ENCODE measurements at regions not wholly inside any gene's neighbourhood (a gene's known extent, or its start where the extent isn't known, plus 50 kb on each side); places are given as distances from the start of the nearest gene placed in this dataset.

DNA sequence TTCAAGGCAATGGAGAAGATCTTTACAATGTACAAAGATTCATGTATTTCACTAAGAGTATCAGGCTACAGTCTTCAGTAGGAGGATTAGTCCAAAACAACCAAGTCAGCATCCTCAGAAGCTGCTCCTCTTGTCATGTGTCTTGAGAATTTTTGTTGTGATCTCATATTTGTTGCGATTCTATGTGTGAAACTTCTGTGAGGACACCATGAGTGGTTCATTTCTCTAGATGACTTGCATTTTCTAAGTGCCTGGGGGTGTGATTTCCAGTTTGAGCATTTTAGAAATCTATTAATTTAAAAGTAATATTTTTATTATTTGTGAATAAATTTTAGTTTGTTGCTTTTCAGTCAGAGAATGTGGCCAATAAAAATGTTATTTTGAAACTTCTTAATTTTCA lies 94.5 kb downstream of the RAP2A start:
- H4K20me1 ChIP-seq (ENCODE audit: control insufficient read depth, insufficient read depth): no peaks in the 10 kb centered on the region
- in situ Hi-C loops (cut with MboI) (no loop called here), intact Hi-C loops (cut with micrococcal nuclease; ENCODE audit: unreplicated experiment) (no loop called here)
- no peak overlapping the region for H3K27ac ChIP-seq (ENCODE audit: control insufficient read depth, insufficient read depth)
- no peaks in the 10 kb centered on the region for H3K27me3 ChIP-seq (replicated peaks in 1 of 2; ENCODE audit: control insufficient read depth in 2 of 2, insufficient read depth in 2 of 2, low read length in 1 of 2)
- BruUV-seq (replicated peaks): no TSS peak
- H3K9ac ChIP-seq (ENCODE audit: control insufficient read depth, insufficient read depth, low read length): no peak overlapping the region
- no peak overlapping the region for H3K4me2 ChIP-seq (ENCODE audit: control insufficient read depth, insufficient read depth)
- POLR2A ChIA-PET: no interaction called here
- RAD21 ChIA-PET (ENCODE audit: unreplicated experiment): interaction anchor here (0.6 kb wide), 1 partner anchor 40 kb away, joined by 3 read pairs; no protein-coding TSS in a partner anchor
- H3K36me3 ChIP-seq (ENCODE audit: control insufficient read depth in 2 of 2, insufficient read depth in 2 of 2, low read length in 1 of 2): no peaks in the 10 kb centered on the region
- 7% methylated on average over 1 of the region's 1 CpG for WGBS (ENCODE audit: insufficient coverage, insufficient replicate concordance, low lambda C conversion rate, missing lambda C conversion rate)
- H2AFZ ChIP-seq (ENCODE audit: control insufficient read depth, low read depth, low read length): no peak overlapping the region
- SMC1A ChIA-PET (ENCODE audit: uncharacterized antibody, unreplicated experiment): no interaction called here
- no peak overlapping the region for H3K4me3 ChIP-seq
- H3K9me3 ChIP-seq (replicated peaks; ENCODE audit: control insufficient read depth, insufficient read depth, low read length): no peaks in the 10 kb centered on the region
- H3K4me1 ChIP-seq (ENCODE audit: control insufficient read depth, insufficient read depth, low read length): no peaks in the 10 kb centered on the region
- ATAC-seq: peak; percentile 38
- CTCF ChIA-PET: no interaction called here
- no peak for FAIRE-seq
- no peak for DNase-seq (ENCODE audit: low read depth, low spot score)
- no peaks in the 10 kb centered on the region for H3K79me2 ChIP-seq (ENCODE audit: control insufficient read depth, insufficient read depth, low read length)
- TF ChIP-seq EGR1 (IDR thresholded peaks at IDR 0.05; ENCODE audit: borderline replicate concordance in 1 of 2, low read depth in 2 of 2, low read length in 2 of 2) (no peak), SREBF1 (IDR thresholded peaks at IDR 0.05; ENCODE audit: low read length) (no peak), POLR2A (IDR thresholded peaks at IDR 0.05; ENCODE audit: low read depth, low read length) (no peak), NR2C2 (IDR thresholded peaks at IDR 0.05; ENCODE audit: borderline replicate concordance, control insufficient read depth, insufficient read length, low read depth) (no peak), POLR2AphosphoS2 (IDR thresholded peaks at IDR 0.05; ENCODE audit: low read depth, low read length) (no peak), HDAC6 (IDR thresholded peaks at IDR 0.05; ENCODE audit: unreplicated experiment) (no peak), MEF2B (IDR thresholded peaks at IDR 0.05; ENCODE audit: partially characterized antibody, poor library complexity, severe bottlenecking) (no peak), POLR2AphosphoS5 (IDR thresholded peaks at IDR 0.05; ENCODE audit: low read length) (no peak), STAT3 (IDR thresholded peaks at IDR 0.05; ENCODE audit: low read depth, low read length) (no peak), SMAD5 (IDR thresholded peaks at IDR 0.05; ENCODE audit: low read depth) (no peak), JUNB (IDR thresholded peaks at IDR 0.05) (no peak), ZSCAN29 (IDR thresholded peaks at IDR 0.05) (no peak)
- TF ChIP-seq, protein P1, sequence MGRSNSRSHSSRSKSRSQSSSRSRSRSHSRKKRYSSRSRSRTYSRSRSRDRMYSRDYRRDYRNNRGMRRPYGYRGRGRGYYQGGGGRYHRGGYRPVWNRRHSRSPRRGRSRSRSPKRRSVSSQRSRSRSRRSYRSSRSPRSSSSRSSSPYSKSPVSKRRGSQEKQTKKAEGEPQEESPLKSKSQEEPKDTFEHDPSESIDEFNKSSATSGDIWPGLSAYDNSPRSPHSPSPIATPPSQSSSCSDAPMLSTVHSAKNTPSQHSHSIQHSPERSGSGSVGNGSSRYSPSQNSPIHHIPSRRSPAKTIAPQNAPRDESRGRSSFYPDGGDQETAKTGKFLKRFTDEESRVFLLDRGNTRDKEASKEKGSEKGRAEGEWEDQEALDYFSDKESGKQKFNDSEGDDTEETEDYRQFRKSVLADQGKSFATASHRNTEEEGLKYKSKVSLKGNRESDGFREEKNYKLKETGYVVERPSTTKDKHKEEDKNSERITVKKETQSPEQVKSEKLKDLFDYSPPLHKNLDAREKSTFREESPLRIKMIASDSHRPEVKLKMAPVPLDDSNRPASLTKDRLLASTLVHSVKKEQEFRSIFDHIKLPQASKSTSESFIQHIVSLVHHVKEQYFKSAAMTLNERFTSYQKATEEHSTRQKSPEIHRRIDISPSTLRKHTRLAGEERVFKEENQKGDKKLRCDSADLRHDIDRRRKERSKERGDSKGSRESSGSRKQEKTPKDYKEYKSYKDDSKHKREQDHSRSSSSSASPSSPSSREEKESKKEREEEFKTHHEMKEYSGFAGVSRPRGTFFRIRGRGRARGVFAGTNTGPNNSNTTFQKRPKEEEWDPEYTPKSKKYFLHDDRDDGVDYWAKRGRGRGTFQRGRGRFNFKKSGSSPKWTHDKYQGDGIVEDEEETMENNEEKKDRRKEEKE (IDR thresholded peaks at IDR 0.05): no peak
- TF ChIP-seq, protein P2, sequence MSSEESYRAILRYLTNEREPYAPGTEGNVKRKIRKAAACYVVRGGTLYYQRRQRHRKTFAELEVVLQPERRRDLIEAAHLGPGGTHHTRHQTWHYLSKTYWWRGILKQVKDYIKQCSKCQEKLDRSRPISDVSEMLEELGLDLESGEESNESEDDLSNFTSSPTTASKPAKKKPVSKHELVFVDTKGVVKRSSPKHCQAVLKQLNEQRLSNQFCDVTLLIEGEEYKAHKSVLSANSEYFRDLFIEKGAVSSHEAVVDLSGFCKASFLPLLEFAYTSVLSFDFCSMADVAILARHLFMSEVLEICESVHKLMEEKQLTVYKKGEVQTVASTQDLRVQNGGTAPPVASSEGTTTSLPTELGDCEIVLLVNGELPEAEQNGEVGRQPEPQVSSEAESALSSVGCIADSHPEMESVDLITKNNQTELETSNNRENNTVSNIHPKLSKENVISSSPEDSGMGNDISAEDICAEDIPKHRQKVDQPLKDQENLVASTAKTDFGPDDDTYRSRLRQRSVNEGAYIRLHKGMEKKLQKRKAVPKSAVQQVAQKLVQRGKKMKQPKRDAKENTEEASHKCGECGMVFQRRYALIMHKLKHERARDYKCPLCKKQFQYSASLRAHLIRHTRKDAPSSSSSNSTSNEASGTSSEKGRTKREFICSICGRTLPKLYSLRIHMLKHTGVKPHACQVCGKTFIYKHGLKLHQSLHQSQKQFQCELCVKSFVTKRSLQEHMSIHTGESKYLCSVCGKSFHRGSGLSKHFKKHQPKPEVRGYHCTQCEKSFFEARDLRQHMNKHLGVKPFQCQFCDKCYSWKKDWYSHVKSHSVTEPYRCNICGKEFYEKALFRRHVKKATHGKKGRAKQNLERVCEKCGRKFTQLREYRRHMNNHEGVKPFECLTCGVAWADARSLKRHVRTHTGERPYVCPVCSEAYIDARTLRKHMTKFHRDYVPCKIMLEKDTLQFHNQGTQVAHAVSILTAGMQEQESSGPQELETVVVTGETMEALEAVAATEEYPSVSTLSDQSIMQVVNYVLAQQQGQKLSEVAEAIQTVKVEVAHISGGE (CRISPR knock-in tag; IDR thresholded peaks at IDR 0.05): no peak
- TF ChIP-seq, protein P3, sequence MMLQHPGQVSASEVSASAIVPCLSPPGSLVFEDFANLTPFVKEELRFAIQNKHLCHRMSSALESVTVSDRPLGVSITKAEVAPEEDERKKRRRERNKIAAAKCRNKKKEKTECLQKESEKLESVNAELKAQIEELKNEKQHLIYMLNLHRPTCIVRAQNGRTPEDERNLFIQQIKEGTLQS (IDR thresholded peaks at IDR 0.05; ENCODE audit: borderline replicate concordance, extremely low read depth, low read depth, low read length): no peak
- TF ChIP-seq, protein P4, sequence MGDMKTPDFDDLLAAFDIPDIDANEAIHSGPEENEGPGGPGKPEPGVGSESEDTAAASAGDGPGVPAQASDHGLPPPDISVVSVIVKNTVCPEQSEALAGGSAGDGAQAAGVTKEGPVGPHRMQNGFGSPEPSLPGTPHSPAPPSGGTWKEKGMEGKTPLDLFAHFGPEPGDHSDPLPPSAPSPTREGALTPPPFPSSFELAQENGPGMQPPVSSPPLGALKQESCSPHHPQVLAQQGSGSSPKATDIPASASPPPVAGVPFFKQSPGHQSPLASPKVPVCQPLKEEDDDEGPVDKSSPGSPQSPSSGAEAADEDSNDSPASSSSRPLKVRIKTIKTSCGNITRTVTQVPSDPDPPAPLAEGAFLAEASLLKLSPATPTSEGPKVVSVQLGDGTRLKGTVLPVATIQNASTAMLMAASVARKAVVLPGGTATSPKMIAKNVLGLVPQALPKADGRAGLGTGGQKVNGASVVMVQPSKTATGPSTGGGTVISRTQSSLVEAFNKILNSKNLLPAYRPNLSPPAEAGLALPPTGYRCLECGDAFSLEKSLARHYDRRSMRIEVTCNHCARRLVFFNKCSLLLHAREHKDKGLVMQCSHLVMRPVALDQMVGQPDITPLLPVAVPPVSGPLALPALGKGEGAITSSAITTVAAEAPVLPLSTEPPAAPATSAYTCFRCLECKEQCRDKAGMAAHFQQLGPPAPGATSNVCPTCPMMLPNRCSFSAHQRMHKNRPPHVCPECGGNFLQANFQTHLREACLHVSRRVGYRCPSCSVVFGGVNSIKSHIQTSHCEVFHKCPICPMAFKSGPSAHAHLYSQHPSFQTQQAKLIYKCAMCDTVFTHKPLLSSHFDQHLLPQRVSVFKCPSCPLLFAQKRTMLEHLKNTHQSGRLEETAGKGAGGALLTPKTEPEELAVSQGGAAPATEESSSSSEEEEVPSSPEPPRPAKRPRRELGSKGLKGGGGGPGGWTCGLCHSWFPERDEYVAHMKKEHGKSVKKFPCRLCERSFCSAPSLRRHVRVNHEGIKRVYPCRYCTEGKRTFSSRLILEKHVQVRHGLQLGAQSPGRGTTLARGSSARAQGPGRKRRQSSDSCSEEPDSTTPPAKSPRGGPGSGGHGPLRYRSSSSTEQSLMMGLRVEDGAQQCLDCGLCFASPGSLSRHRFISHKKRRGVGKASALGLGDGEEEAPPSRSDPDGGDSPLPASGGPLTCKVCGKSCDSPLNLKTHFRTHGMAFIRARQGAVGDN (IDR thresholded peaks at IDR 0.05): no peak

All from GM12878 (cell line).